Type B pancreatic cell (in vitro differentiated cells): ENCODE measurements at regions not wholly inside any gene's neighbourhood (a gene's known extent, or its start where the extent isn't known, plus 50 kb on each side); places are given as distances from the start of the nearest gene placed in this dataset.

Experiments used
- DNase-seq: peaks from one replicate; pipeline ENCODE4 v3.0.0; 2021; ENCODE audit warnings: mixed read lengths; ENCODE audit not compliant: unreplicated experiment; ENCODE audit errors: extremely low spot score
- H3K27ac Mint-ChIP-seq: 2 replicates; pipeline ENCODE4 v1.8.0; 2021; ENCODE audit warnings: mild to moderate bottlenecking, mixed read lengths
- H3K27me3 Mint-ChIP-seq: 2 replicates; pipeline ENCODE4 v1.8.0; 2021; ENCODE audit warnings: mixed read lengths
- H3K36me3 Mint-ChIP-seq: 2 replicates; pipeline ENCODE4 v1.8.0; 2021; ENCODE audit warnings: mixed read lengths
- H3K4me1 Mint-ChIP-seq: one replicate; pipeline ENCODE4 v1.8.0; 2021; ENCODE audit warnings: mixed read lengths; ENCODE audit not compliant: unreplicated experiment
- H3K4me3 Mint-ChIP-seq: 2 replicates; pipeline ENCODE4 v1.8.0; 2021; ENCODE audit warnings: mild to moderate bottlenecking, mixed read lengths
- H3K9me3 Mint-ChIP-seq: 2 replicates; pipeline ENCODE4 v1.8.0; 2021; ENCODE audit warnings: mixed read lengths
- TF ChIP-seq, protein P1 (sequence below): fragments of 200-600 bp; sonication (generic); conservative IDR thresholded peaks from 2 replicates; pipeline ENCODE4 v1.5.0; 2021; ENCODE audit warnings: antibody characterized with exemption, mild to moderate bottlenecking

DNA sequence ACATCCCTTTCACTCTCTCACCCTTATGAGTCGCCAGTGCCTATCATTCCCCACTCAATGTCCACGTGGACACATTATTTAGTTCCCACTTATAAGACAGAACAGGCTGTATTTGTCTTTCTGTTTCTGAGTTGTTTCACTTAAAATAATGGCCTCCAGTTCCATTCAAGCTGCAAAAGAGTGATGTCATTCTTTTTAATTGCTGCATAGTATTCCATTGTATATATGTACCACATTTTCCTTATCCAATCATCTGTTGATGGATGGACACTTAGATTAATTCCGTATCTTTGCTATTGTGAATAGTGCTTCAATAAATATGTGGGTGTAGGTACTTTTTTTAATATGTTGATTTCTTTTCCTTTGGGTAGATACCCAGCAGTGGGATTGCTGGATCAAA, 79.1 kb downstream of the ZNF365 start:
- peaks cover 3% of the 10 kb centered on the region for H3K27me3 Mint-ChIP-seq
- peaks cover 8% of the 10 kb centered on the region for H3K4me1 Mint-ChIP-seq
- no peak for DNase-seq
- TF ChIP-seq, protein P1, sequence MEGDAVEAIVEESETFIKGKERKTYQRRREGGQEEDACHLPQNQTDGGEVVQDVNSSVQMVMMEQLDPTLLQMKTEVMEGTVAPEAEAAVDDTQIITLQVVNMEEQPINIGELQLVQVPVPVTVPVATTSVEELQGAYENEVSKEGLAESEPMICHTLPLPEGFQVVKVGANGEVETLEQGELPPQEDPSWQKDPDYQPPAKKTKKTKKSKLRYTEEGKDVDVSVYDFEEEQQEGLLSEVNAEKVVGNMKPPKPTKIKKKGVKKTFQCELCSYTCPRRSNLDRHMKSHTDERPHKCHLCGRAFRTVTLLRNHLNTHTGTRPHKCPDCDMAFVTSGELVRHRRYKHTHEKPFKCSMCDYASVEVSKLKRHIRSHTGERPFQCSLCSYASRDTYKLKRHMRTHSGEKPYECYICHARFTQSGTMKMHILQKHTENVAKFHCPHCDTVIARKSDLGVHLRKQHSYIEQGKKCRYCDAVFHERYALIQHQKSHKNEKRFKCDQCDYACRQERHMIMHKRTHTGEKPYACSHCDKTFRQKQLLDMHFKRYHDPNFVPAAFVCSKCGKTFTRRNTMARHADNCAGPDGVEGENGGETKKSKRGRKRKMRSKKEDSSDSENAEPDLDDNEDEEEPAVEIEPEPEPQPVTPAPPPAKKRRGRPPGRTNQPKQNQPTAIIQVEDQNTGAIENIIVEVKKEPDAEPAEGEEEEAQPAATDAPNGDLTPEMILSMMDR, result no peak
- no peaks in the 10 kb centered on the region for H3K36me3 Mint-ChIP-seq
- no peak overlapping the region for H3K27ac Mint-ChIP-seq
- H3K9me3 Mint-ChIP-seq, result peaks cover 6% of the 10 kb centered on the region
- no peak overlapping the region for H3K4me3 Mint-ChIP-seq

DNA sequence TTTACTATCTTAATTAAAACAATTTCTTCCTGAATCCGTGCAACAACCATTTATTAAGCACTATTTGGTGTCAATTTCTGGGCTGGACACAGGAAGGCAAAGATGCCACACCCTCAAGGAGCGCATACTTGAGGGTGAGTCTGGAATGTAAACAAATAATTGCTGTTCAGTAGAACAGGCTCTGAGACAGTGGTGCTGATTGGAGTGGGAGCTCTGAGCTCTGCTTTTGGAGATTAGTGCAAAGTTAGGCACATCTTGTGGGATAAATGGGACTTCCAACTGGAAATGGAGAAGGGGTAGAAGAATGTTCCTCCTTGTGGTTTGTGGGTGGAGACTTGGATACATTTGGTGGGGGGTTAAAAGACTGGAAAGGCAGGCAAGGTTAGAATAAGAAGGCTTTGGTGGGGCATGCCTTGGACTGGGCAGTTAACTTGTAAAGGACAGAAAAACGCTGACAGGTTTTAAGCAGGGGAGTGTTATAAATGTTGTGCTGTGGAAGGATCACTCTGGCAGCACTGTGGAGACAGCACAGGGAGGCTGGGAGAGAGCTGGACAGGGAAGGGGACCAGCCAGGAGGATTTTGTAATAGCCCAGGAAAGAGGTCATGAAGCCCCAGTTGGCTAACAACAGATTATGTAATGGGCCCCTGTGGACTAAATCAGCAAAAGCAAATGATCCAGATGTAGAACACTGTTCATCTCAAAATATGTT, 80.7 kb downstream of the ZNF365 start:
- Mint-ChIP-seq H3K36me3 (no peaks in the 10 kb centered on the region), H3K27ac (peak overlapping the region; percentile 93), H3K4me3 (peak overlapping the region; percentile 73), H3K27me3 (peaks cover 3% of the 10 kb centered on the region), H3K9me3 (peaks cover 6% of the 10 kb centered on the region), H3K4me1 (peaks cover 8% of the 10 kb centered on the region)
- TF ChIP-seq, protein P1, result no peak
- no peak for DNase-seq

DNA sequence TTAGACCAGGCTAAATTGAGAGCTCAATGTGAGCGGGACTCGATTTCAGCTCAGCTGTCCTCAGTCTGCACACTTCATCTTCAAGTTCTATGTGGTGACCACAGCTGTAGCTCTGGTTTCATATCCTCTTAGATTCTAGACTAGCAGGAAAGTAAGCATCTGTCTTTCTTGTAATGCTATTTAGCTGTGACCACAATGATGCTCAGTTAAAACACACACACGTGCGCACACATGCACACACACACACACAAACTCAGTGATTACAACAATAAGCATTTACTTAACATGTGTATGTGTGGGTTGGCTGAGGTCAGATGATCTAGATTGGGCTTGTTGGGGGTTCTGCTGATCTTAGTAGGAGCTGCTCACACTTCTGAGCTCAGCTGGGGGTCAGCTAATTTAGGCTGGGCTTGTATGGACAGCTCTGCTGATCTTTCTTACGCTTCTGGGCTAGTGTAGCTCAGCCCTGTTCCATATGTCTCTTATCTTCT, 82.5 kb downstream of the ZNF365 start:
- peak overlapping the region; percentile 33 for H3K27ac Mint-ChIP-seq
- H3K36me3 Mint-ChIP-seq, result no peaks in the 10 kb centered on the region
- peaks cover 6% of the 10 kb centered on the region for H3K9me3 Mint-ChIP-seq
- H3K4me3 Mint-ChIP-seq, result no peak overlapping the region
- TF ChIP-seq, protein P1, result no peak
- H3K27me3 Mint-ChIP-seq, result peaks cover 3% of the 10 kb centered on the region
- peaks cover 8% of the 10 kb centered on the region for H3K4me1 Mint-ChIP-seq
- no peak for DNase-seq

DNA sequence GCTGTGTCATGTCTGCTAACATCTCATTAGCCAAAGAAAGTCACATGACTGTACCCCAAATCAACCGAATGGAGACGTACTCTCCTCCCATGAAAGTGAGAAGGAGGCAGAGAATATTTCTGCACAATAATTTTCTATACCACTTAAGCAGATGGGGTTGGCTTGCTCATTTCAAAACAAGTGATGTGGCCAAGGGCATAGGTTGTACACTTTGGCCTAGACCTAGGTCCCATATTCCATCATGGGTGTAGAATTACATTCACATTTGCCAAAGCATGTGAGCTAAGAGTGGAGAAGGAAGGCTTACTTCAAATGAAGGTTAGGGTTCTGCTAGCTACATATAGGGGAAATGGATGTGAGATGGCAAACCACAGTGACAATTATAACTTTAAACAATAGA, 83.0 kb downstream of the ZNF365 start:
- peaks cover 5% of the 10 kb centered on the region for H3K27me3 Mint-ChIP-seq

DNA sequence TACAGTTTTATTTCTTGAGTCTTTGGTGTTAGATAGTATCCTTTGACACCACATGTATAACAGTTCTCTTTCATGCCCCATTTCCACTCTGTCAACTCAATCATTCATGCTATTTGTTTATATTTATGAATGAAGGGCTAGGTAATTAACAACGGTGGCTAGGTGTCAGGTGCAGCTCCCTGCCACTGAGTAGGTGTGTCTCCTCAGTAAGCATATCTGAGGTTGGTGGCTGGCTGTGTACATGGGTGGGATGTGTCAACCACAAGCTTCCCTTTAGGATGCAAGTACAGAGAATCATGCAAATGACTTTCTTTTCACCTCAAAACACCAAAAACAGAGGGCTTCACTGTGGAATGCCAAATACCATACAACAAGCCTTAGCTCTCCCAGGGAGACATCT, 83.4 kb downstream of the ZNF365 start:
- H3K4me1 Mint-ChIP-seq, result peaks cover 8% of the 10 kb centered on the region
- DNase-seq, result no peak
- no peak overlapping the region for H3K4me3 Mint-ChIP-seq
- H3K27me3 Mint-ChIP-seq, result peaks cover 7% of the 10 kb centered on the region
- H3K36me3 Mint-ChIP-seq, result no peaks in the 10 kb centered on the region
- peaks cover 6% of the 10 kb centered on the region for H3K9me3 Mint-ChIP-seq
- no peak overlapping the region for H3K27ac Mint-ChIP-seq
- TF ChIP-seq, protein P1, result no peak

More for the DNA sequence above, 83.0 kb downstream of the ZNF365 start:
- TF ChIP-seq, protein P1, result no peak
- Mint-ChIP-seq H3K4me3 (no peak overlapping the region), H3K4me1 (peaks cover 8% of the 10 kb centered on the region), H3K9me3 (peaks cover 6% of the 10 kb centered on the region), H3K36me3 (no peaks in the 10 kb centered on the region), H3K27ac (no peak overlapping the region)
- DNase-seq, result no peak
